ENCODE measurements at regions not wholly inside any gene's neighbourhood (a gene's known extent, or its start where the extent isn't known, plus 50 kb on each side); places are given as distances from the start of the nearest gene placed in this dataset.

DNA sequence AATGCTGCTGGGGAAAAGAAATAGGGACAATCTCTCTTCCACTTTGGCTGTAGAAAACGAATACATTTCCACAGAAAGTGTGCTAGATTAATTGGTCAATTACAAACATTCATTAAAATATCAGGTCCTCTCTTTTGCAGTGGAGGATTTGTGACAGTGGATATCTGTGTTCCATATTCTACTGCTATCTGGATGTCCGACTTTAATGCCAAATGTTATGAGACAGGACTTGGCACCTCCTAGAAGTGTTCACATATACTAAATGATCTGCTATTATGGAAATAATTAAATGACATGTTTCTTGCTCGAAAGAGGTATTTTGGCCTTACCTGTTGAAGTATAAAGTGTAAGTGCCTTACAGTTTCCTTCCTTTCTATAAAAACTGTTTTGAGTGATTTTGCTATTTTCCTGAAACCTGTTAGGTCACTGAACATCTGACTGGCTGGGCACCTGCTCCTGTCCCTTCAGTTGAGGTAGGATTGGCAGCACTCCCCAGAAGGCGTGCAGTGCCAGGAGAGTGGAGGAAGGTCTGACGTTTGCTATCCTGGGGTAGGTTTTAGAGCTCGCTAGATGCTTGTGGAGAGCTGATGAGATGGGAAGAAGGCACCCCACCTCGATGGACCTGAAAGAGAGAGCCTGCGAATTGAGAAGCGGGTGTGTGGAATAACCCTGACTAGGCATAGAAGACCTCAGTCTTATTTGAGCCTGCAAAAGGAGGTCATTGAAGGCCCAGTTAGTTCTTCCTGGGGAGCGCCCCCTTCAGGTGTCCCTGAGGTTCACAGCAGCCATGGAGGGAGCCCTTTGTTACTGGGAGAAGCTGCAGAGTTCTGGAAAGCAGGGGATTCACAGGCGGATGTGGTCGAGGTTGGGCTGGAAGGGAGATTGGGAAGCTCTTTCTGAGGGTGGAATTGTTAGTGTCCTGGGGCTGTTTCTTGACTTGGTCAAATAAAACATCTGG lies 159.4 kb upstream of the ZNF267 start:
- Mint-ChIP-seq H3K36me3 (ENCODE audit: insufficient read depth, unreplicated experiment) (peaks cover 36% of the 10 kb centered on the region), H3K4me3 (ENCODE audit: low read depth, unreplicated experiment) (peak overlapping the region; percentile 93), H3K27ac (ENCODE audit: unreplicated experiment) (peak overlapping the region; percentile 97), H3K27me3 (ENCODE audit: unreplicated experiment) (no peaks in the 10 kb centered on the region), H3K4me1 (ENCODE audit: low read depth, unreplicated experiment) (peaks cover 14% of the 10 kb centered on the region), H3K9me3 (ENCODE audit: low read depth, unreplicated experiment) (no peaks in the 10 kb centered on the region)
- no peak for DNase-seq
- CTCF ChIA-PET: interaction anchor here (1.0 kb wide), 1 partner anchor 9 kb away, joined by 3 read pairs; no protein-coding TSS in a partner anchor
- no peak for TF ChIP-seq CTCF (IDR thresholded peaks at IDR 0.05; ENCODE audit: unreplicated experiment)
- no TSS peak for BruUV-seq (replicated peaks)
- intact Hi-C loops (cut with micrococcal nuclease; ENCODE audit: unreplicated experiment): loop anchor here (5.0 to 10.0 kb wide), 3 partner anchors 59 to 227 kb away; no protein-coding TSS in a partner anchor

DNA sequence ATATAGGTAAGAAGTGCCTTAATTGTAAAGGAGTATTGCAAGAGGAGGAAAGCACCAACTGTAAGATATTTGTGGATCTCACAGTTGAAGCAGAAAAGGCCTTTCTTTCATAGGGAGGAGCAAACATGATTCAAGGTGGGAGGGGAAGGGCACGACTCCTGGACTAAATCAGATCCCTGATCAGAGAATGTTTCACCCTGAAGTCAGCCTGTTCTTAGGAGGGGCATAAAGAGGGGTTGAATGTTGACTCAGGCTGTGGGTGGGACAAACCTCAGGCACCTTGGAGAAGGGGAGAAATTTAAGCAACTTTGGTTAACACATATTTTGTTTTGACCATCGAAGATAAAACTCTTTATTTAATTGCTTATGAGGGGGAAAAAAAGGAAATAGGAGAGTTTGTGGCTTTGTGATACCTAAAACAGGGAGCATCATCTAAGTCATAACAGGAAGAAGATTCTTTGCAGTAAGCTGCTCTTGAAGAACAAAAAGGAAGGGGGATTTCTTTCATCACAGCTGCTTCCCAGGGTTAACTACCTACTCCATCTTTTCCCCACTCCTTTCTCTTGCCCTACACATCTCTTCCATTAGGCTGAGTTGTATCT lies 158.6 kb upstream of the ZNF267 start:
- Mint-ChIP-seq H3K4me1 (ENCODE audit: low read depth, unreplicated experiment) (peaks cover 14% of the 10 kb centered on the region), H3K36me3 (ENCODE audit: insufficient read depth, unreplicated experiment) (peaks cover 36% of the 10 kb centered on the region), H3K27me3 (ENCODE audit: unreplicated experiment) (no peaks in the 10 kb centered on the region), H3K27ac (ENCODE audit: unreplicated experiment) (peak overlapping the region; percentile 2), H3K9me3 (ENCODE audit: low read depth, unreplicated experiment) (no peaks in the 10 kb centered on the region), H3K4me3 (ENCODE audit: low read depth, unreplicated experiment) (peak overlapping the region; percentile 93)
- CTCF ChIA-PET: no interaction called here
- intact Hi-C loops (cut with micrococcal nuclease; ENCODE audit: unreplicated experiment): loop anchor here (5.0 to 10.0 kb wide), 3 partner anchors 60 to 228 kb away; no protein-coding TSS in a partner anchor
- BruUV-seq (replicated peaks): no TSS peak
- DNase-seq: no peak
- TF ChIP-seq CTCF (IDR thresholded peaks at IDR 0.05; ENCODE audit: unreplicated experiment): no peak

GRCh38 chr16:31715915-31716314 lies 157.7 kb upstream of the ZNF267 start:
- no TSS peak for BruUV-seq (replicated peaks)
- no peak overlapping the region for H3K27ac Mint-ChIP-seq (ENCODE audit: unreplicated experiment)
- DNase-seq: no peak
- peaks cover 14% of the 10 kb centered on the region for H3K4me1 Mint-ChIP-seq (ENCODE audit: low read depth, unreplicated experiment)
- no peaks in the 10 kb centered on the region for H3K27me3 Mint-ChIP-seq (ENCODE audit: unreplicated experiment)
- H3K4me3 Mint-ChIP-seq (ENCODE audit: low read depth, unreplicated experiment): no peak overlapping the region
- CTCF ChIA-PET: no interaction called here
- H3K9me3 Mint-ChIP-seq (ENCODE audit: low read depth, unreplicated experiment): peaks cover 3% of the 10 kb centered on the region
- TF ChIP-seq CTCF (IDR thresholded peaks at IDR 0.05; ENCODE audit: unreplicated experiment): no peak
- H3K36me3 Mint-ChIP-seq (ENCODE audit: insufficient read depth, unreplicated experiment): peaks cover 36% of the 10 kb centered on the region
- intact Hi-C loops (cut with micrococcal nuclease; ENCODE audit: unreplicated experiment): loop anchor here (10.0 kb wide), 1 partner anchor 61 kb away; no protein-coding TSS in a partner anchor

- no TSS peak for BruUV-seq (replicated peaks)
- intact Hi-C loops (cut with micrococcal nuclease; ENCODE audit: unreplicated experiment): loop anchor here (10.0 kb wide), 1 partner anchor 64 kb away; no protein-coding TSS in a partner anchor
These were observed 154.6 kb upstream of the ZNF267 start for GRCh38 chr16:31718998-31719397.

More at GRCh38 chr16:31718998-31719397, 154.6 kb upstream of the ZNF267 start:
- Mint-ChIP-seq H3K4me3 (ENCODE audit: low read depth, unreplicated experiment) (no peak overlapping the region), H3K4me1 (ENCODE audit: low read depth, unreplicated experiment) (peaks cover 12% of the 10 kb centered on the region), H3K9me3 (ENCODE audit: low read depth, unreplicated experiment) (peaks cover 3% of the 10 kb centered on the region), H3K27ac (ENCODE audit: unreplicated experiment) (no peak overlapping the region), H3K27me3 (ENCODE audit: unreplicated experiment) (no peaks in the 10 kb centered on the region), H3K36me3 (ENCODE audit: insufficient read depth, unreplicated experiment) (peaks cover 17% of the 10 kb centered on the region)
- TF ChIP-seq CTCF (IDR thresholded peaks at IDR 0.05; ENCODE audit: unreplicated experiment): no peak
- DNase-seq: no peak
- CTCF ChIA-PET: no interaction called here
